Uterus (tissue), 2 donors: ENCODE measurements at regions not wholly inside any gene's neighbourhood (a gene's known extent, or its start where the extent isn't known, plus 50 kb on each side); places are given as distances from the start of the nearest gene placed in this dataset.

Source experiments
- CTCF ChIP-seq, 4 experiments: fragments of 200-600 bp in 2 of 4; fragments of 450-650 bp in 2 of 4; sonication (generic) in 2 of 4; IDR thresholded peaks; one replicate each; pipeline ENCODE4 v1.5.1; 2016 to 2019; ENCODE audit warnings: antibody characterized with exemption in 4 of 4, mild to moderate bottlenecking in 2 of 4, moderate library complexity in 1 of 4
- POLR2A ChIP-seq, 2 donors: fragments of 450-650 bp; IDR thresholded peaks; one replicate each; pipeline ENCODE4 v1.6.1; 2016; ENCODE audit warnings: antibody characterized with exemption in 2 of 2, mild to moderate bottlenecking in 1 of 2, moderate library complexity in 1 of 2

DNA sequence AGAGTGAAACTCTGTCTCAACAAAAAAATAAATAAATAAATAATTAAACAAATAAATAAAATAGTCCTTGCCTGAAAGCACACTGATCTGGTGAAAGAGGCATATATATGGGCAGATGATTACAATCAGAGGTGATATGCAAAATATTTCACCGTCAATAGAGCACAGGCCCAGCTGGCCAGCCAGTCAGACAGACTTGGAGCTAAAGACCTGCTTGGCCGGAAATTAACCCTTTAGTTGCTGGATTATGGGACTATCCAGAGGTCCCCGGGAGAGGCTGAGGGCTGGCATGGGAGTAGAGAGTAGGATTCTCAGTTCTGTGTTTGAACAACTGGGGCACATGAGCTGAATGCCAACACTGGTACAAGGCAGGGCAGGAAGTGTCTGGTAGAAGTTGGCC, 59.1 kb upstream of the CTNNB1 start:
- TF ChIP-seq CTCF (IDR thresholded peaks at IDR 0.05) (no peak), POLR2A (IDR thresholded peaks at IDR 0.05) (no peak)
